ENCODE measurements at regions not wholly inside any gene's neighbourhood (a gene's known extent, or its start where the extent isn't known, plus 50 kb on each side); places are given as distances from the start of the nearest gene placed in this dataset.

GRCh38 chr17:34852614-34853013, 108.6 kb downstream of the CCT6B start:
- no peaks in the 10 kb centered on the region for H4K20me1 ChIP-seq (ENCODE audit: control insufficient read depth, extremely low read depth, insufficient read depth, low read length)
- no peaks in the 10 kb centered on the region for H3K27me3 ChIP-seq (ENCODE audit: control insufficient read depth, insufficient read depth, low read length)
- no peak for TF ChIP-seq EZH2 (IDR thresholded peaks at IDR 0.05; ENCODE audit: low read length, missing control alignments)
- TF ChIP-seq CTCF (conservative IDR thresholded peaks at IDR 0.05 in 1 of 2, IDR thresholded peaks at IDR 0.05 in 1 of 2; ENCODE audit: low read depth in 1 of 2, low read length in 2 of 2), result no peak
- H3K36me3 ChIP-seq (ENCODE audit: control insufficient read depth, insufficient read depth, low read length), result no peaks in the 10 kb centered on the region
- no peak for DNase-seq (ENCODE audit: low read depth in 2 of 2)
- H3K4me2 ChIP-seq (ENCODE audit: extremely low read depth, insufficient read depth, low read length), result no peak overlapping the region
- H3K9me3 ChIP-seq (ENCODE audit: control insufficient read depth, insufficient read depth, low read depth, low read length), result no peaks in the 10 kb centered on the region
- no peak overlapping the region for H3K27ac ChIP-seq (ENCODE audit: insufficient read depth, low read length)
- H3K79me2 ChIP-seq (ENCODE audit: control insufficient read depth, insufficient read depth, low read length), result no peaks in the 10 kb centered on the region
- no peak overlapping the region for H3K4me3 ChIP-seq (replicated peaks in 1 of 4; ENCODE audit: control extremely low read depth in 1 of 4, insufficient read depth in 1 of 4, low read depth in 3 of 4, low read length in 4 of 4)
- no peaks in the 10 kb centered on the region for H3K4me1 ChIP-seq (ENCODE audit: control insufficient read depth, extremely low read depth, insufficient read depth, low read length)
- H3K9ac ChIP-seq (ENCODE audit: insufficient read depth, low read length), result no peak overlapping the region
- H2AFZ ChIP-seq (ENCODE audit: low read length), result no peak overlapping the region

- no peaks in the 10 kb centered on the region for H3K4me1 ChIP-seq (ENCODE audit: control insufficient read depth, extremely low read depth, insufficient read depth, low read length)
- H2AFZ ChIP-seq (ENCODE audit: low read length), result no peak overlapping the region
- H4K20me1 ChIP-seq (ENCODE audit: control insufficient read depth, extremely low read depth, insufficient read depth, low read length), result no peaks in the 10 kb centered on the region
- DNase-seq (ENCODE audit: low read depth in 2 of 2), result no peak
- no peaks in the 10 kb centered on the region for H3K27me3 ChIP-seq (ENCODE audit: control insufficient read depth, insufficient read depth, low read length)
- no peak for TF ChIP-seq EZH2 (IDR thresholded peaks at IDR 0.05; ENCODE audit: low read length, missing control alignments)
- no peak for TF ChIP-seq CTCF (conservative IDR thresholded peaks at IDR 0.05 in 1 of 2, IDR thresholded peaks at IDR 0.05 in 1 of 2; ENCODE audit: low read depth in 1 of 2, low read length in 2 of 2)
- H3K9me3 ChIP-seq (ENCODE audit: control insufficient read depth, insufficient read depth, low read depth, low read length), result no peaks in the 10 kb centered on the region
- H3K4me3 ChIP-seq (replicated peaks in 1 of 4; ENCODE audit: control extremely low read depth in 1 of 4, insufficient read depth in 1 of 4, low read depth in 3 of 4, low read length in 4 of 4), result no peak overlapping the region
- no peak overlapping the region for H3K4me2 ChIP-seq (ENCODE audit: extremely low read depth, insufficient read depth, low read length)
- no peaks in the 10 kb centered on the region for H3K36me3 ChIP-seq (ENCODE audit: control insufficient read depth, insufficient read depth, low read length)
- H3K9ac ChIP-seq (ENCODE audit: insufficient read depth, low read length), result no peak overlapping the region
- H3K79me2 ChIP-seq (ENCODE audit: control insufficient read depth, insufficient read depth, low read length), result no peaks in the 10 kb centered on the region
- H3K27ac ChIP-seq (ENCODE audit: insufficient read depth, low read length), result no peak overlapping the region
Measured at GRCh38 chr17:34851961-34852540, 109.2 kb downstream of the CCT6B start.

GRCh38 chr17:34850964-34851363, 110.3 kb downstream of the CCT6B start:
- no peak overlapping the region for H3K4me2 ChIP-seq (ENCODE audit: extremely low read depth, insufficient read depth, low read length)
- H3K9me3 ChIP-seq (ENCODE audit: control insufficient read depth, insufficient read depth, low read depth, low read length), result no peaks in the 10 kb centered on the region
- H3K4me1 ChIP-seq (ENCODE audit: control insufficient read depth, extremely low read depth, insufficient read depth, low read length), result no peaks in the 10 kb centered on the region
- H2AFZ ChIP-seq (ENCODE audit: low read length), result no peak overlapping the region
- TF ChIP-seq CTCF (conservative IDR thresholded peaks at IDR 0.05 in 1 of 2, IDR thresholded peaks at IDR 0.05 in 1 of 2; ENCODE audit: low read depth in 1 of 2, low read length in 2 of 2), result no peak
- TF ChIP-seq EZH2 (IDR thresholded peaks at IDR 0.05; ENCODE audit: low read length, missing control alignments), result no peak
- no peak overlapping the region for H3K9ac ChIP-seq (ENCODE audit: insufficient read depth, low read length)
- no peaks in the 10 kb centered on the region for H3K27me3 ChIP-seq (ENCODE audit: control insufficient read depth, insufficient read depth, low read length)
- no peaks in the 10 kb centered on the region for H4K20me1 ChIP-seq (ENCODE audit: control insufficient read depth, extremely low read depth, insufficient read depth, low read length)
- H3K79me2 ChIP-seq (ENCODE audit: control insufficient read depth, insufficient read depth, low read length), result no peaks in the 10 kb centered on the region
- DNase-seq (ENCODE audit: low read depth in 2 of 2), result no peak
- H3K27ac ChIP-seq (ENCODE audit: insufficient read depth, low read length), result no peak overlapping the region
- no peak overlapping the region for H3K4me3 ChIP-seq (replicated peaks in 1 of 4; ENCODE audit: control extremely low read depth in 1 of 4, insufficient read depth in 1 of 4, low read depth in 3 of 4, low read length in 4 of 4)
- no peaks in the 10 kb centered on the region for H3K36me3 ChIP-seq (ENCODE audit: control insufficient read depth, insufficient read depth, low read length)

All from fibroblast of lung (primary cell).